ENCODE measurements at regions not wholly inside any gene's neighbourhood (a gene's known extent, or its start where the extent isn't known, plus 50 kb on each side); places are given as distances from the start of the nearest gene placed in this dataset.

DNA sequence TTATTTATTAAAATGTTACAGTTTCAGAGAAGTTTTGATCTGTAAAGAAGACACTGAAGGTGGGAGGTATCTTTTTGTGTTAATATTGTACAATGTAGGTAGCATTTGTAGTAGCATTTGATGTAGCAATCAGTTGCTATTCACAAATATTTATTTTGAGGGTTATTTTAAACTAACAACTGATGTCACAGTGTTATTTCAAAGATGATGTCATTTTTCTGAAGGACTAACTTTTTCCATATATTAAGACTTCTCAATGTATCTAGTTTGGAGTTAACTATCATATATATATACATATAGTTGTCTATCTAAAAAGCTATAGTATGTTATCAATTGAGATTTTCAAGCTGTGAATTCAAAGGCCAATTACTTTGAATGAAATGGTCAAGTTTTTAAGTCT is 1003.3 kb downstream of the DSC3 start:
- no peak for DNase-seq
- H3K9me3 ChIP-seq = peaks cover 0 to 11% (median 2%) of the 10 kb centered on the region in 12 donors
- no peak for TF ChIP-seq POLR2A (IDR thresholded peaks at IDR 0.05)
- TF ChIP-seq, protein P1, sequence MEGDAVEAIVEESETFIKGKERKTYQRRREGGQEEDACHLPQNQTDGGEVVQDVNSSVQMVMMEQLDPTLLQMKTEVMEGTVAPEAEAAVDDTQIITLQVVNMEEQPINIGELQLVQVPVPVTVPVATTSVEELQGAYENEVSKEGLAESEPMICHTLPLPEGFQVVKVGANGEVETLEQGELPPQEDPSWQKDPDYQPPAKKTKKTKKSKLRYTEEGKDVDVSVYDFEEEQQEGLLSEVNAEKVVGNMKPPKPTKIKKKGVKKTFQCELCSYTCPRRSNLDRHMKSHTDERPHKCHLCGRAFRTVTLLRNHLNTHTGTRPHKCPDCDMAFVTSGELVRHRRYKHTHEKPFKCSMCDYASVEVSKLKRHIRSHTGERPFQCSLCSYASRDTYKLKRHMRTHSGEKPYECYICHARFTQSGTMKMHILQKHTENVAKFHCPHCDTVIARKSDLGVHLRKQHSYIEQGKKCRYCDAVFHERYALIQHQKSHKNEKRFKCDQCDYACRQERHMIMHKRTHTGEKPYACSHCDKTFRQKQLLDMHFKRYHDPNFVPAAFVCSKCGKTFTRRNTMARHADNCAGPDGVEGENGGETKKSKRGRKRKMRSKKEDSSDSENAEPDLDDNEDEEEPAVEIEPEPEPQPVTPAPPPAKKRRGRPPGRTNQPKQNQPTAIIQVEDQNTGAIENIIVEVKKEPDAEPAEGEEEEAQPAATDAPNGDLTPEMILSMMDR (IDR thresholded peaks at IDR 0.05) = no peak
- H3K27ac ChIP-seq = no peak overlapping the region
- H3K36me3 ChIP-seq = no peaks in the 10 kb centered on the region
- ATAC-seq = no peak
- no peaks in the 10 kb centered on the region for H3K27me3 ChIP-seq
- H3K4me3 ChIP-seq = no peak overlapping the region
- H3K4me1 ChIP-seq = no peaks in the 10 kb centered on the region
- intact Hi-C loops (cut with DNase I) = no loop called here

DNA sequence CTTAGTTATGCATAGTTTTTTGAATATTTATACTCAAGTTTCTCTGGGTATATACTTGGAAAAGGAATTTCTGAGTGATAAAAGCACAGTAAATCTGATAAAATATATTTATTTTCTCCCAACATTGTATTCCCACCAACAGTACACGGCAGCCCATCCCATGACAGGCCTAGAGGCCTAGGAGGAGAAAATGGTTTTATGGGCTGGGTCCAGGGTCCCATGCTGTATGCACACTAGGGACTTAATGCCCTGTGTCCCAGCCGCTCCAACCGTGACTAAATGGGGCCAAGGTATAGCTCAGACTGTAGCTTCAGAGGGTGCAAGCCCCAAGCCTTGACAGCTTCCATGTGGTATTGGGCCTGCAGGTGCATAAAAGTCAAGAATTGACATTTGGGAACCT is 1007.7 kb downstream of the DSC3 start:
- no peak for TF ChIP-seq POLR2A (IDR thresholded peaks at IDR 0.05)
- TF ChIP-seq, protein P1 (IDR thresholded peaks at IDR 0.05) = no peak
- Histone ChIP-seq H3K27ac (no peak overlapping the region), H3K9me3 (peaks cover 0 to 11% (median 2%) of the 10 kb centered on the region in 12 donors), H3K4me3 (no peak overlapping the region), H3K27me3 (no peaks in the 10 kb centered on the region), H3K4me1 (no peaks in the 10 kb centered on the region), H3K36me3 (no peaks in the 10 kb centered on the region)
- intact Hi-C loops (cut with DNase I) = no loop called here
- no peak for DNase-seq
- WGBS, 4 donors = 56 to 88% (median 88%) methylated on average over 2 to 3 of the region's 3 CpGs
- no peak for ATAC-seq

DNA sequence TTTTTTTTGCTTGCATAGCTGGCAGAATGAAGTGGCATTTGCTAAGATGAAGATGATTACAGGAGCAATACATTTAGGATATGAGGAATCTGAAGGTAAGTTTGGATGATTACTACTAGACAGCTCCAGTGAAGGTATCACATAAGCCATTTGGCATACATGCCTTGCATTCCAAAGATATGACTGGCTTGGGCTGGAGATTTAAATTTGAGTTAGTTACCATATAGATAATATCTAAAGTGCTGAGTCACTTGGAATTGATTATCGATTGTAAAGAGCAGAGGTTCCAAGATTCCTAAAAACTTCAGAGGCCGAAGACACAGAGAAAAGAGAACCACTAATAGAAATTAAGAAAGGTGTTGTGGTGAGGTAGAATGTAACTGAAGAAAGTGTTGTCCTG is 1026.4 kb downstream of the DSC3 start:
- intact Hi-C loops (cut with DNase I) = no loop called here

DNA sequence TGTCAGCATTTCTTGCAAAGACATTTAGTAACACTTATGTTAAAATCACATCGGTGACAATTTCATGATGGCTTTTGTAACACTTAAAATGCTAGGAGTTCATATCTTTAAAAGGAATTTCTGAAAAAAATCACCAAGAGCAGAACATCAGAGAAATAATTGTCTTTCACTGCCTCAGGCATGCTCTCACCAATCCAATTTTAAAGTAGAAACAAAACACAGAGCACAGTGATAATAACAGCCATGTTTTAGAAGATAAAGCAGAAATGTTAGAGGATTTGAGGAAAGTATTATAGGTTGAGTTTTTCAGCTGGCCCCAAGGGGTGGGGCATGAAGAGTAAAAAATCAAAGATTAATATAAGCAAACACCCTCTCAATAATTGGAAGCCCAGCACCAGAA is 1037.6 kb downstream of the DSC3 start:
- H3K36me3 ChIP-seq = no peaks in the 10 kb centered on the region
- ATAC-seq (no peak), DNase-seq (no peak)
- intact Hi-C loops (cut with DNase I) = no loop called here
- H3K27ac ChIP-seq = no peak overlapping the region
- H3K9me3 ChIP-seq = no peaks in the 10 kb centered on the region
- H3K4me3 ChIP-seq = no peak overlapping the region
- H3K27me3 ChIP-seq = no peaks in the 10 kb centered on the region
- TF ChIP-seq POLR2A (IDR thresholded peaks at IDR 0.05) = no peak
- TF ChIP-seq, protein P1 (IDR thresholded peaks at IDR 0.05) = no peak
- 74 to 89% (median 83%) methylated on average over 1 of the region's 1 CpG for WGBS, 4 donors
- no peaks in the 10 kb centered on the region for H3K4me1 ChIP-seq

More for the DNA sequence above, 1026.4 kb downstream of the DSC3 start:
- Histone ChIP-seq H3K9me3 (no peaks in the 10 kb centered on the region), H3K27me3 (no peaks in the 10 kb centered on the region), H3K36me3 (no peaks in the 10 kb centered on the region), H3K4me3 (no peak overlapping the region), H3K27ac (no peak overlapping the region), H3K4me1 (no peaks in the 10 kb centered on the region)
- 69 to 79% (median 76%) methylated on average over 2 of the region's 2 CpGs for WGBS, 4 donors
- DNase-seq (no peak), ATAC-seq (no peak)
- no peak for TF ChIP-seq POLR2A (IDR thresholded peaks at IDR 0.05)
- TF ChIP-seq, protein P1 (IDR thresholded peaks at IDR 0.05) = no peak

Measured in heart left ventricle (tissue), 16 donors.